ENCODE measurements at regions not wholly inside any gene's neighbourhood (a gene's known extent, or its start where the extent isn't known, plus 50 kb on each side); places are given as distances from the start of the nearest gene placed in this dataset.

GRCh38 chr11:19357943-19358342 is 117.2 kb upstream of the E2F8 start:
- H3K4me3 ChIP-seq (replicated peaks; ENCODE audit: insufficient read depth, low read length): no peak overlapping the region
- DNase-seq (ENCODE audit: low read depth in 1 of 2, low spot score in 1 of 2): no peak
- no peaks in the 10 kb centered on the region for H3K27me3 ChIP-seq (ENCODE audit: insufficient read depth, poor library complexity, severe bottlenecking)

GRCh38 chr11:19355601-19356000 is 114.9 kb upstream of the E2F8 start:
- Histone ChIP-seq H3K27me3 (ENCODE audit: insufficient read depth, poor library complexity, severe bottlenecking) (peaks cover 1% of the 10 kb centered on the region), H3K27ac (replicated peaks) (no peak overlapping the region), H3K4me3 (replicated peaks; ENCODE audit: insufficient read depth, low read length) (no peak overlapping the region)
- no peak for TF ChIP-seq POLR2AphosphoS5 (IDR thresholded peaks at IDR 0.05; ENCODE audit: low read depth)
- TF ChIP-seq SPI1 (IDR thresholded peaks at IDR 0.05; ENCODE audit: borderline replicate concordance, low read depth): no peak
- no peak for TF ChIP-seq REST (IDR thresholded peaks at IDR 0.05; ENCODE audit: insufficient replicate concordance, low read depth)
- no peak for TF ChIP-seq CTCF (IDR thresholded peaks at IDR 0.05; ENCODE audit: insufficient read depth, low read length)
- no peak for TF ChIP-seq GABPA (IDR thresholded peaks at IDR 0.05; ENCODE audit: low read depth)
- no peak for DNase-seq (ENCODE audit: low read depth in 1 of 2, low spot score in 1 of 2)

More at GRCh38 chr11:19357943-19358342, 117.2 kb upstream of the E2F8 start:
- TF ChIP-seq REST (IDR thresholded peaks at IDR 0.05; ENCODE audit: insufficient replicate concordance, low read depth) (no peak), POLR2AphosphoS5 (IDR thresholded peaks at IDR 0.05; ENCODE audit: low read depth) (no peak), CTCF (IDR thresholded peaks at IDR 0.05; ENCODE audit: insufficient read depth, low read length) (no peak), GABPA (IDR thresholded peaks at IDR 0.05; ENCODE audit: low read depth) (no peak), SPI1 (IDR thresholded peaks at IDR 0.05; ENCODE audit: borderline replicate concordance, low read depth) (no peak)
- no peak overlapping the region for H3K27ac ChIP-seq (replicated peaks)

- no peak overlapping the region for H3K4me3 ChIP-seq (replicated peaks; ENCODE audit: insufficient read depth, low read length)
- H3K27ac ChIP-seq (replicated peaks): no peak overlapping the region
- TF ChIP-seq GABPA (IDR thresholded peaks at IDR 0.05; ENCODE audit: low read depth) (no peak), REST (IDR thresholded peaks at IDR 0.05; ENCODE audit: insufficient replicate concordance, low read depth) (no peak), SPI1 (IDR thresholded peaks at IDR 0.05; ENCODE audit: borderline replicate concordance, low read depth) (no peak), CTCF (IDR thresholded peaks at IDR 0.05; ENCODE audit: insufficient read depth, low read length) (no peak), POLR2AphosphoS5 (IDR thresholded peaks at IDR 0.05; ENCODE audit: low read depth) (no peak)
- DNase-seq (ENCODE audit: low read depth in 1 of 2, low spot score in 1 of 2): no peak
- H3K27me3 ChIP-seq (ENCODE audit: insufficient read depth, poor library complexity, severe bottlenecking): peaks cover 9% of the 10 kb centered on the region
These were observed 112.6 kb upstream of the E2F8 start for GRCh38 chr11:19353287-19353850.

Measured in HL-60 (cell line).